Activated CD4-positive, alpha-beta memory T cell treated with anti-CD3 and anti-CD28 coated beads, Interleukin-2, amount 10 ng/mL, durations not matched to agents 7 days and 5 days (primary cell): ENCODE measurements at regions not wholly inside any gene's neighbourhood (a gene's known extent, or its start where the extent isn't known, plus 50 kb on each side); places are given as distances from the start of the nearest gene placed in this dataset.
"Not testable (repeated sequence)": the region's sequence is repeated elsewhere in the genome, so short reads cannot be mapped to it uniquely, and the experiment has no call there.

Source experiments
- CTCF ChIA-PET: fragments of 350-600 bp; sonication (Branson Sonifier 250); formaldehyde crosslinking; loops from one replicate; lab custom pipeline; 2021; ENCODE audit warnings: antibody characterized with exemption, inconsistent platforms; lab: Charles Lee
- POLR2A ChIA-PET: fragments of 350-600 bp; sonication (Branson Sonifier 250); formaldehyde crosslinking; loops from one replicate; lab custom pipeline; 2021; ENCODE audit warnings: antibody characterized with exemption; lab: Charles Lee
- DNase-seq: peaks from one replicate; pipeline ENCODE4 v3.0.0-alpha.2; 2020
- H3K27ac Mint-ChIP-seq: one replicate; pipeline ENCODE4 v1.8.0; 2021; ENCODE audit warnings: mild to moderate bottlenecking, mixed read lengths
- H3K27me3 Mint-ChIP-seq: one replicate; pipeline ENCODE4 v1.8.0; 2021; ENCODE audit warnings: mixed read lengths
- H3K36me3 Mint-ChIP-seq: one replicate; pipeline ENCODE4 v1.8.0; 2021; ENCODE audit warnings: low read depth, mixed read lengths
- H3K4me1 Mint-ChIP-seq: one replicate; pipeline ENCODE4 v1.8.0; 2021; ENCODE audit warnings: mixed read lengths
- H3K4me3 Mint-ChIP-seq: one replicate; pipeline ENCODE4 v1.8.0; 2021; ENCODE audit warnings: mild to moderate bottlenecking, mixed read lengths
- H3K9me3 Mint-ChIP-seq: one replicate; pipeline ENCODE4 v1.8.0; 2021; ENCODE audit warnings: mixed read lengths

DNA sequence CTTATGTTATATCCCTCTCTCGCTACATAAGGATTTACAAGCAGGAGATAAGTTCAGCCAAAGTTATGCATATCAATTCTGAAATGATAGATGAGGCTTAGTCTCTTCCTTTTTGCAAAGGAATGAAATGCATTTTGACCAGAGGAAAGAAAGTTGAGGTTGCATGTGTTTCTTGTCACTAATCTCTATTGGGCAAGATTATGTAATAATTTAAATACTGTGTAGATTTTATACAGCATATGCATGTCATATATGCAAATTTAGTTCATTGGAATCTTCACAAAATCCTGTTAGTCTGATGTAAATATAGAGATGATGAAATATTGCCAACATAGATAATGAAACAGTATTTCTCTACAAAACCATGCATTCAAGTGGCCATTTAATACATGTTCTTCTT is 858.7 kb upstream of the RAG2 start:
- no peak for DNase-seq
- Mint-ChIP-seq H3K9me3 (peaks cover 5% of the 10 kb centered on the region), H3K36me3 (no peaks in the 10 kb centered on the region), H3K4me3 (no peak overlapping the region), H3K27ac (no peak overlapping the region), H3K4me1 (no peaks in the 10 kb centered on the region), H3K27me3 (no peaks in the 10 kb centered on the region)
- ChIA-PET POLR2A (no interaction called here), CTCF (no interaction called here)

DNA sequence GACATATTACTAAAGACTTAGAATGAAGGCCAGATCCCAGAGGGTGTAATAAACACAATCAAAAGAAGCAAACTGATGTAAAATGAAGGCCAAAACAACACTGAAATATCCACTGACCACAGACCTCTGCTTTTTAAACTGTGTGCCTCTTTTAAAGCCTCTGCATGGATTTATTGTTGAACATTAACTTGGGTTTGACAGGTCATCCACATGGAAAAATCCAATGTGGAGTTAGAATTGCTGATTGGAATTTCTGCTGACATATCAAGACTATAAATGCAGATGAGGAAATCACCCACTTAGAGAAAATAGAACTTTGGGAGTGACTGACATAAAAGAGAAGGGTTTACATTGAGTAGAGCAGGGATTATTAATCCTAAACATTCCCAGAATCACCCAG is 853.9 kb upstream of the RAG2 start:
- Mint-ChIP-seq H3K9me3 (peaks cover 4% of the 10 kb centered on the region), H3K27ac (no peak overlapping the region), H3K4me1 (no peaks in the 10 kb centered on the region), H3K4me3 (no peak overlapping the region), H3K36me3 (no peaks in the 10 kb centered on the region), H3K27me3 (no peaks in the 10 kb centered on the region)
- CTCF ChIA-PET: no interaction called here
- no peak for DNase-seq
- POLR2A ChIA-PET: no interaction called here

DNA sequence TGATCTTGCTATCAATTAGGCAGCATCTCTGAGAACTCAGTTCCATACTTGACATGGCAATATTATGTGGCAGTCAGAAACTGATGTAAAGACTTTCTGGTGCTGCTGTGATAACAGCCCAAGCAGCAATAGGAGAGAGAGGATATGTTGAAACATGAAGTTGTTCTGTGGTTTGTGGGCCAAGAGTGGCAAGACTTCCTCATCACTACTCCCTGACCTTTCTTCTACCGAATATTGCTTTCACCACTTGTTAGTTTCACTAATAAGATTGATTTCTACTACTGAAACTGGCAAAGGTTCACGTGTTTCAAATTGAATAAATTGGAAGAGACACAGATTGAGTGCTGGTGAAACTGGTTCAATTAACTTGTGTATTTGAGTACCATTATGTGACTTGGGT is 852.6 kb upstream of the RAG2 start:
- Mint-ChIP-seq H3K36me3 (no peaks in the 10 kb centered on the region), H3K9me3 (peaks cover 4% of the 10 kb centered on the region), H3K4me3 (no peak overlapping the region), H3K27me3 (no peaks in the 10 kb centered on the region), H3K4me1 (no peaks in the 10 kb centered on the region), H3K27ac (no peak overlapping the region)
- POLR2A ChIA-PET: no interaction called here
- CTCF ChIA-PET: no interaction called here
- no peak for DNase-seq

DNA sequence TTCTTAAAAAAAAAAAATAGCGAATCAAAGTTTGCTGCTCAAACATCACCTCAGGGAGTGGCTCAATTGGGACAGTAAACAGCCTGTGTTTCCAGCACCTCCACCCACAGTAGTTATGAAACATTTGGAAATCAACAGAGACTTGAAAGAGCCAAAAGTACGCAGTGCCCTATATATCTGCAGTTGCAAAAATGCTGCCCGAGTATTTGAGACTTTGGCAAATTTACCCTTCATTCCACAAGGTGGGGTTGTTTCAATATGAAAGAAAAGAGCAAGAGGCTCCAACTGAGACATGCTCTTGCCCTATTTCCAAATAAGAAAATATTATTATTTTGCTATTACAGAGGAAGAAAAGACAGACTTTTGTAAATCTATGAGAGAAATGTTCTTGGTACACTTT is 851.1 kb upstream of the RAG2 start:
- peaks cover 5% of the 10 kb centered on the region for H3K9me3 Mint-ChIP-seq
- no peak overlapping the region for H3K27ac Mint-ChIP-seq
- H3K27me3 Mint-ChIP-seq: no peaks in the 10 kb centered on the region

DNA sequence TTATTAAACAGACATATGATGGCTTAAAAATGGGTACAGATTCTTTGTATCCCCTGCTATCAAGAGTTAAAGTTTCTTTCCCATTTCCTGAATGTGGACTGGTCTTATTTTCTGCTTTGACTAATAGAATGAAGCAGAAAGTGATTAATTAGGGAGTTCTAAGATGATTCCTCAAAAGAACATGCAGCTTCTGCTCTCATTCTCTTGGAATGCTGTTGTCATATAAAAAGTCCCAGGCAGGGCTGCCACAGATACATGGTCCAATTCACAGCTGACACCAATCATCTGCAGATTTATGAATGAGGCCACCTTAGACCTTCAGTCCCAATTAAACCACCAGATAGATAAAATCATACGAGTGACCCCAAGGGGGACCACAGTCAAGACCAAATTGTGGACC is 844.5 kb upstream of the RAG2 start:
- no peak for DNase-seq
- ChIA-PET POLR2A (no interaction called here), CTCF (no interaction called here)
- Mint-ChIP-seq H3K4me3 (no peak overlapping the region), H3K36me3 (no peaks in the 10 kb centered on the region), H3K9me3 (peaks cover 6% of the 10 kb centered on the region), H3K4me1 (no peaks in the 10 kb centered on the region), H3K27me3 (no peaks in the 10 kb centered on the region), H3K27ac (no peak overlapping the region)

More for the DNA sequence above, 851.1 kb upstream of the RAG2 start:
- POLR2A ChIA-PET: no interaction called here
- CTCF ChIA-PET: no interaction called here
- no peak for DNase-seq
- H3K36me3 Mint-ChIP-seq: no peaks in the 10 kb centered on the region
- H3K4me3 Mint-ChIP-seq: no peak overlapping the region
- no peaks in the 10 kb centered on the region for H3K4me1 Mint-ChIP-seq

DNA sequence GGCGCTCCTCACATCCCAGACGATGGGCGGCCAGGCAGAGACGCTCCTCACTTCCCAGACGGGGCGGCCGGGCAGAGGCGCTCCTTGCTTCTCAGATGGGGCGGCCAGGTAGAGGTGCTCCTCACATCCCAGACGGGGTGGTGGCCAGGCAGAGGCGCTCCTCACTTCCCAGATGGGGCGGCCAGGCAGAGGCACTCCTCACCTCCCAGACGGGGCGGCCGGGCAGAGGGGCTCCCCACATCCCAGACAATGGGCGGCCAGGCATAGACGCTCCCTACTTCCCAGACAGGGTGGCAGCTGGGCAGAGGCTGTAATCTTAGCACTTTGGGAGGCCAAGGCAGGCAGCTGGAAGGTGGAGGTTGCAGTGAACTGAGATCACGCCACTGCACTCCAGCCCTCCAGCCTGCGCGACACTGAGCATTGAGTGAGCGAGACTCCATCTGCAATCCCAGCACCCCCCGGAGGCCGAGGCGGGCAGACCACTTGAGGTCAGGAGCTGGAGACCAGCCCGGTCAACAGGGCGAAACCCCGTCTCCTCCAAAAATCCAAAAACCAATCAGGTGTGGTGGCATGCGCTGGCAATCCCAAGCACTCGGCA is 833.7 kb upstream of the RAG2 start:
- H3K4me1 Mint-ChIP-seq, POLR2A ChIA-PET, DNase-seq, H3K36me3 Mint-ChIP-seq, H3K9me3 Mint-ChIP-seq, CTCF ChIA-PET, H3K27ac Mint-ChIP-seq, H3K4me3 Mint-ChIP-seq, H3K27me3 Mint-ChIP-seq: not testable (repeated sequence)

DNA sequence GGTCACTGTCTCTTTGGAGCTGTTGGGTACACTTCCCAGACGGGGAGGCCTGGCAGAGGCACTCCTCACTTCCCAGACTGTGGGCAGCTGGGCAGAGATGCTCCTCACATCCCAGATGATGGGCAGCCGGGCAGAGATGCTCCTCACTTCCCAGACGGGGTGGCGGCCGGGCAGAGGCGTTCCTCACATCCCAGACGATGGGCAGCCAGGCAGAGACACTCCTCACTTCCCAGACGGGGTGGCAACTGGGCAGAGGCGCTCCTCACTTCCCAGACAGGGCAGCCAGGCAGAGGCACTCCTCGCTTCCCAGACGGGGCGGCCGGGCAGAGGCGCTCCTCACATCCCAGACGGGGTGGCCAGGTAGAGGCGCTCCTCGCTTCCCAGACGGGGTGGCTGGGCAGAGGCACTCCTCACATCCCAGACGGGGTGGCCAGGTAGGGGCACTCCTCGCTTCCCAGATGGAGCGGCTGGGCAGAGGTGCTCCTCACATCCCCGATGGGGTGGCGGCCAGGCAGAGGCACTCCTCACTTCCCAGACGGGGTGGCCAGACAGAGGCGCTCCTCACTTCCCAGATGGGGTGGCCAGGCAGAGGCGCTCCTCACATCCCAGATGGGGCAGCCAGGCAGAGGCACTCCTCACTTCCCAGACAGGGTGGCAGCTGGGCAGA is 833.1 kb upstream of the RAG2 start:
- H3K4me1 Mint-ChIP-seq, H3K36me3 Mint-ChIP-seq, CTCF ChIA-PET, H3K27me3 Mint-ChIP-seq, POLR2A ChIA-PET, H3K27ac Mint-ChIP-seq, DNase-seq, H3K9me3 Mint-ChIP-seq, H3K4me3 Mint-ChIP-seq: not testable (repeated sequence)

DNA sequence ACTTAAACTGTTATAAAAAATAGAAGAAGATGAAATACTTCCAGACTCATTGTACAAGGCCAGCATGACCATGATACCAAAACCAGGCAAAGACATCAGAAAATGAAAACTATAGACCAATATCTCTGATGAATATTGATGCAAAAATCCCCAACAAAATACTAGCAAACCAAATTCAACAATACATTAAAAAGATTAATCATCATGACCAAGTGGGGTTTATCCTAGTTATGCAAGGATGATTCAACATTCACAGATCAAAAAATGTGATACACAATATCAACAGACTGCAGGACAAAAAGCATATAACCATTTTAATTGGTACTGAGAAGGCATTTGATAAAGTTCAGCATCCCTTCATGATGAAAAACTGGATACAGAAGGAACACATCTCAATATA is 824.5 kb upstream of the RAG2 start:
- Mint-ChIP-seq H3K27me3 (no peaks in the 10 kb centered on the region), H3K4me3 (no peak overlapping the region), H3K4me1 (no peaks in the 10 kb centered on the region), H3K27ac (no peak overlapping the region), H3K9me3 (peaks cover 20% of the 10 kb centered on the region), H3K36me3 (no peaks in the 10 kb centered on the region)
- DNase-seq: no peak
- POLR2A ChIA-PET: no interaction called here
- CTCF ChIA-PET: no interaction called here

DNA sequence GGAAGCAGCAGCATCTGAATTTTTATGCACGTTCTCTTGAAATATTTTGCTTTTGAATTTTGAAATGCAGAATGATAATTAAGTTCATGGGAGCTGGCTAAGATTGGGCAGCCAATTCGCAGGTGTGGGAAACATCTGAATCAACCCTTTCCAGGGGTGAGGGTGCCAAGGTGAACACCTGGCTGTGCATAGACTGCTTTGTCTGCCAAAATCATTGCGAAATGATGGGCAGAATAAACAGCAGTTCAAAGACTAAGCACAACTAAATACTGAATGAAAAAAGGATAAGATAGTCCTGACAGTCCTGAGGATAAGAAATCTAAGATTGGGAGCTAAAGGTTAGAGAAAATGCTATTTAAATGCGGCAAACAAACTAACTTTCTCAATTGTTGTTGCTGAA is 813.3 kb upstream of the RAG2 start:
- ChIA-PET CTCF (no interaction called here), POLR2A (no interaction called here)
- Mint-ChIP-seq H3K27me3 (no peaks in the 10 kb centered on the region), H3K36me3 (no peaks in the 10 kb centered on the region), H3K27ac (no peak overlapping the region), H3K4me1 (no peaks in the 10 kb centered on the region), H3K4me3 (no peak overlapping the region), H3K9me3 (peaks cover 11% of the 10 kb centered on the region)
- no peak for DNase-seq

DNA sequence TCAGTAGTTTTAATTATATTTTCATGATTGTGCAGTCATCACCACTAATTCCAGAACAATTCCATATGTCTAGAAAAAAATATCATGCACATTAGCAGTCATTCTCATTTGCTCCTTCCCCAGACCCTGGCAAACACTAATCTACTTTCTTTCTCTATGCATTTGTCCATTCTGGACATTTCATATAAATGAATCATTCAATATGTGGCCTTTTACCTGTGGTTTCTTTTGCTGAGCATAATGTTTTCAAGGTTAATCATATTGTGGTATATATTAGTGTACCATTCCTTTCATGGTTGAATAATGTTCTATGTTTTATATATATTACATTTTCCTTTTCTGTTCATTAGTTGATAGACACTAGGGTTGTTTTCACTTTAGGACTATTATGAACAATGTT is 811.1 kb upstream of the RAG2 start:
- H3K27ac Mint-ChIP-seq: no peak overlapping the region
- peaks cover 8% of the 10 kb centered on the region for H3K9me3 Mint-ChIP-seq
- H3K36me3 Mint-ChIP-seq: no peaks in the 10 kb centered on the region
- H3K4me3 Mint-ChIP-seq: no peak overlapping the region
- DNase-seq: no peak
- CTCF ChIA-PET: no interaction called here
- no peaks in the 10 kb centered on the region for H3K4me1 Mint-ChIP-seq
- POLR2A ChIA-PET: no interaction called here
- H3K27me3 Mint-ChIP-seq: no peaks in the 10 kb centered on the region

DNA sequence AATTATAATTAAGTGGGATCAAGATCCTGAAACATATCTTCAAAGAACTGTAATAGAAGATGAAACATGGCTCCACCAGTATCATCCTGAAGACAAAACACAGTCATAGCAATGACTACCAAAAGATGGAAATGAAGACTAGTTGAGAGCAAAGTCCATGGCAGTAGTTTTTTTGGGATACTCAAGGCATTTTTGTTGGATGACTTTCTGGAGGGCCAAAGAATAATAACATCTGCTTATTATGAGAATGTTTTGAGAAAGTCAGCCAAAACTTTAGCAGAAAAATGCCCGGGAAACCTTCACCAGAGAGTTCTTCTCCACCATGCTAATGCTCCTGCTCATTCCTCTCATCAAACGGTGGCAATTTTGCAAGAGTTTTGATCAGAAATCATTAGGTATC is 809.4 kb upstream of the RAG2 start:
- H3K27ac Mint-ChIP-seq: no peak overlapping the region
- POLR2A ChIA-PET: no interaction called here

DNA sequence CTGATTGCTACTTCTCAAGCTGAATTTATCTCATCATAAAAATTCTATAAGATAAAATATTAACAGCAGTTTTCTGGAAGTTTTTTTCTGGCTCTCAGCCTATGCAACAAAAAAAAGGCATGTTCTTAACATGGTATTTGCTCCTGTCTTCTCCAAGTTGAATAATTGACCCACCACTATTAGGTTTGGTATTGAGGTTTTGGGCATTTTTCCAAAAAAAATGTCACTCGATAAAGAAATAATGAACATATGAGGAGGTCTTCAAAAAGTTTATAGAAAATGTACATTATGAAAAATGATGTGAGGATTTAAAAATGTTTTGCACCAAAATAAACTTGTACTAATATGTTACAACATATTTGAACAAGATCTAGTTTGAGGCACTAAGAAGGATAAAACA is 808.6 kb upstream of the RAG2 start:
- POLR2A ChIA-PET: no interaction called here

More for the DNA sequence above, 809.4 kb upstream of the RAG2 start:
- H3K9me3 Mint-ChIP-seq: peaks cover 12% of the 10 kb centered on the region
- CTCF ChIA-PET: no interaction called here
- H3K4me3 Mint-ChIP-seq: no peak overlapping the region
- no peaks in the 10 kb centered on the region for H3K4me1 Mint-ChIP-seq
- DNase-seq: no peak
- H3K27me3 Mint-ChIP-seq: no peaks in the 10 kb centered on the region
- no peaks in the 10 kb centered on the region for H3K36me3 Mint-ChIP-seq

DNA sequence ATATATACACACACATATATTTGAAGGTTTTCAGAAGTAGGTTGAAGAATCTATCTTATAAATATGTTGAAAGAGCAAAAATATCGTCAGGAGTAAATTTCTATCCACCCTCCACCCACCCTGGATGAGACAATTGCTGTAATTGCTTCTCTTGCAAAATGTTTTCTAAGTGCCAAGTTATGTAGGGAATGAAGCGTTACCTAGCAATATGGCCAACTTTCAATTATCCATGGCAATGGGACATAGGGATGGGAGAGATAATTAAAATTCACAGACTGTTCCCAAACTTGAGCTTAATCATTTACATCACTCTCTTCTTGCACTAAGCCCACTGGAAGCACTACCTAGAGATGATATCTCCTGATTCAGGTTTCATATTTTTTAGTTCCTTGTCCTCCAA is 806.2 kb upstream of the RAG2 start:
- Mint-ChIP-seq H3K27ac (no peak overlapping the region), H3K9me3 (peaks cover 6% of the 10 kb centered on the region), H3K36me3 (no peaks in the 10 kb centered on the region), H3K4me1 (no peaks in the 10 kb centered on the region), H3K27me3 (no peaks in the 10 kb centered on the region), H3K4me3 (no peak overlapping the region)
- no peak for DNase-seq
- ChIA-PET CTCF (no interaction called here), POLR2A (no interaction called here)

More for the DNA sequence above, 808.6 kb upstream of the RAG2 start:
- no peak for DNase-seq
- Mint-ChIP-seq H3K9me3 (peaks cover 6% of the 10 kb centered on the region), H3K27ac (no peak overlapping the region), H3K36me3 (no peaks in the 10 kb centered on the region), H3K27me3 (no peaks in the 10 kb centered on the region), H3K4me3 (no peak overlapping the region), H3K4me1 (no peaks in the 10 kb centered on the region)
- CTCF ChIA-PET: no interaction called here

DNA sequence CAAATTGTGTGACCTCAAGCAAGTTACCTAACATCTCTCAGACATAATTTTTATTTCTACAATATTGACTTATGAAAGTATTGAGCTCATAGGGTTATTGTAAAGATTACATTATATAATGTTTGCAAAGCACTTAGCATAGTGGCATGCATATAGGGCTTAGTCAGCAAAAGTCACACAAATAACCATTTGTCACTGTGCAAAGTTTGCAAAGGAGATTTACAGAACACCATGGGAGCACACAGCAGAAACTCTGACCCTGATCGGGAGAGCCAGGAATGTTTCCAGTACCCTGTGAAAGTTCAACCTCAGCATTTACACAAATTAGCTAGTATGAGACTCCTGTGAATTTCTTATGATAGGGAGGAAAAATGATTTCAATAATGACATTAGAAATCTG is 804.6 kb upstream of the RAG2 start:
- no peak overlapping the region for H3K4me3 Mint-ChIP-seq
- ChIA-PET CTCF (no interaction called here), POLR2A (no interaction called here)
- no peaks in the 10 kb centered on the region for H3K27me3 Mint-ChIP-seq
- no peaks in the 10 kb centered on the region for H3K36me3 Mint-ChIP-seq
- no peak for DNase-seq
- H3K27ac Mint-ChIP-seq: no peak overlapping the region
- peaks cover 4% of the 10 kb centered on the region for H3K9me3 Mint-ChIP-seq
- H3K4me1 Mint-ChIP-seq: no peaks in the 10 kb centered on the region
